T1000 (cell line): ENCODE measurements at regions not wholly inside any gene's neighbourhood (a gene's known extent, or its start where the extent isn't known, plus 50 kb on each side); places are given as distances from the start of the nearest gene placed in this dataset.

Source experiments
- DNase-seq: peaks from one replicate; lab custom pipeline; 2025; ENCODE audit warnings: mixed read lengths; lab: John Stamatoyannopoulos, UW

DNA sequence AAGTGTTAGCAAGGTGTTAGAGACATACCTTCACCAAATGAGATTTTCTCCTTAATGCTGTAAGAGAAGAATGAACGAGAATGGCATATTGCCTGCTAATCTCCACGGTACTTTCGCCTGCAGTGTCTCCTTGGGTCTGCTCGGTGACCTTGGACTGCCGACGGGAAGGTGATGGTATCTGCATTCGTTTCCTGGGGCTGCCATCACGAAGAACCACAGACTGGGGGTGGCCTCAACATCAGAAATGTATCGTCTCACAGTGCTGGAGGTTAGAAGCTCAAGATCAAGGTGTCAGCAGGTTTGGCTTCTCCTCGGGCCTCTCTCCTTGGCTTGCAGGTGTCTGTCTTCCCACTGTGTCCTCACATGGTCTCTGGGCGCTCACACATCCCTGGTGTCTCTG, 86.3 kb upstream of the TNRC6C start:
- no peak for DNase-seq

DNA sequence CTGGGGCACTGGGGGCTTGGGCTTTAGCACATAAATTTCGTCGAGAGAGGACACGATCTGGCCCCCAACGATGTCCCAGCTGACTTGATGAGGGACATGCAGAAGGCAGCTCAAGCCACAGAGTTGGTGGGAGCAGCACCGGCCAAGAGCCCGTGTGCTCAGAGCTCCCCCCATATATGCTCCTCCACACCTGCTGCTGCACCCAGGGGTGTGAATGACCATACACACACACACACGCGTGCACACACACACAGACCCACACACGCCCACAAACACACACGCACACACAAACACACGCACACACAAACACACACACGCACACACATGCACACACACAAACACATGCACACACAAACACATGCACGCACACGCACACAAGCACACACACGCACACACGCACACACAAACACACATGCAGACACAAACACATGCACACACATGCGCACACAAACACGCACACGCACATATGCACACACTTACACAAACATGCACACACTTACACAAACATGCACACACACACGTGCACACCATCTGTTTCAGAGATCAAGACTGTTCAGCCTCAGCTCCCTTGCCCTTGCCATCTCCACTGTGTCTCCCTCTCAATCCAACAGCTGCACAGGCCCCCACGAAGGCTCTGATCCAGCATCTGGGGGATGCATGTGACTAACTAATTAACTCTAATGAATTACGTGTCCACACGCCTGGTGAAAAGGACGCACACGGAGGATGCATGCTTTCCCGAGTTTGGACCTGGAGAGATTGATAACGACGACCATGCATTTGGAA, 85.6 kb upstream of the TNRC6C start:
- DNase-seq, result no peak

DNA sequence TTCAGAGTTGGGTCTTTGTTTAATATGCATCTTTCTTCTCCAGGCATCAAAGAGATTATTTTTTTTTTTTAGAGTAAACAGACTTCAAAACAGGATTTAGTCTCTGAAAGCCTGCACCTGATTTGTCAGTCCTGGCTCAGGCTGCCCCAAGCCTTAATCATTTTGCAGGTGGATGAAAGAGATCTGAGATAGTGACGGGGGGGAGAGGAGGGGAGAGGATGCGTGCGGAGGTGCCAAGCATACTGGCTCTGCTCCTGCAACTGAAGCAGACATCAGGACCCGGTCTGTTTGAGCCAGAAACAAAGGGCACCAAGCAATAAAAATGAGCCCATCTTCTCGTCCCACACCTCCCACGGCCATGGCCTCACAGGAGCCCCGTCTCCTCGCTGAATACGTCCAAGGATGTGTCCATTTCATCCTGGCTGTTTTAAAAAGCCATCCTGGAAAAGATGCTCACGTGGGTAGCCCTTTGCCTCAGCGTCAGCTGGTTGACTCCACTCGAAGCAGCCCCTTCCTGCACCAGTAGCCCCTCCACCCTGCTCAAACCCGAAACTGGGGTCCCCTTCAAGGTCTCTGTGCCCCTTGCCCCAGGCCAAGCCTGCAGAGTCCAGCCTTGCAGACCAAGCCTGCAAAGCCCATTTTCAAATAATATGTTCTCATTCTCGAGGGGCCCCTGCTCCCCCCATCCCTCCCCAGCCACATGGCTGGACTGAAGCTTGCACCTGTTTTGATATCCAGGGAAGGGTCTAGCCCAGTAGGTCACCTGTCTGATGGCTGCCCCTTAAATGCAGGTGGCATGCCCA, 84.8 kb upstream of the TNRC6C start:
- no peak for DNase-seq

DNA sequence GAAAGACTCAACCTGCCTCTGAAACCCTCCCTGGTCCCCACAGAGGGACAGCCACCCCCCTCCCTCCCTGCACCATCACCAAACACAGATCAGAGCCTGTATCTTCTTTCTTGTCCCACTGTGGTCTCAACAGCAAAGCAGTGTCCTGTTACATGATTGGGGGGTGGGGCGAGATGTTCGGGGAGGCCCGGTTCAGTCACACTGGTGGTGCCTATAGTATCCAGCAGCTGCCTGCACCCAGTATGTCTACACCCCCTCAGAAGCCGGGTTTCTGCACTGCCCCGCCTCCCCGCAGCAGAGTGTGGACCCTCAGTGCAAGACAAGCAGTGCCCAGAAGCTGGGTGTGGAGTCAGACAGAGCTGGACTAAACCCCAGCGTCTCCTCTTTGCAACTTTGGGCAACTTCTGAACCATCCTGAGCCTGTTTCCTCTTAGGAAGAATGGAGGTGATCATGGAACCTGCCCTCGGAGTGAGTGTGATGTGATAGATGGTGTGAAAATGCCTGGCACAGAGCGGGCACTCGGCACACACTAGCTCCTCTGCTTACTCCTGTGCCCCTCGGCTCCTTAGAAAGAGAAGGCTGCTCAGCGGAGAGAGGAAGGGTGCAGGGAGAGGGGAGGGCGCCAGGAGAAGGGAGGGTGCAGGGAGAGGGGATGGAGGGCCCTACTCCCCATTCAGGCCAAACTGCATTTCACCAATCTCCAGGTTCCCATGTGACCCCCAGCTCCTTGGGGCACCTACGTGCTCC, 84.0 kb upstream of the TNRC6C start:
- DNase-seq, result no peak

DNA sequence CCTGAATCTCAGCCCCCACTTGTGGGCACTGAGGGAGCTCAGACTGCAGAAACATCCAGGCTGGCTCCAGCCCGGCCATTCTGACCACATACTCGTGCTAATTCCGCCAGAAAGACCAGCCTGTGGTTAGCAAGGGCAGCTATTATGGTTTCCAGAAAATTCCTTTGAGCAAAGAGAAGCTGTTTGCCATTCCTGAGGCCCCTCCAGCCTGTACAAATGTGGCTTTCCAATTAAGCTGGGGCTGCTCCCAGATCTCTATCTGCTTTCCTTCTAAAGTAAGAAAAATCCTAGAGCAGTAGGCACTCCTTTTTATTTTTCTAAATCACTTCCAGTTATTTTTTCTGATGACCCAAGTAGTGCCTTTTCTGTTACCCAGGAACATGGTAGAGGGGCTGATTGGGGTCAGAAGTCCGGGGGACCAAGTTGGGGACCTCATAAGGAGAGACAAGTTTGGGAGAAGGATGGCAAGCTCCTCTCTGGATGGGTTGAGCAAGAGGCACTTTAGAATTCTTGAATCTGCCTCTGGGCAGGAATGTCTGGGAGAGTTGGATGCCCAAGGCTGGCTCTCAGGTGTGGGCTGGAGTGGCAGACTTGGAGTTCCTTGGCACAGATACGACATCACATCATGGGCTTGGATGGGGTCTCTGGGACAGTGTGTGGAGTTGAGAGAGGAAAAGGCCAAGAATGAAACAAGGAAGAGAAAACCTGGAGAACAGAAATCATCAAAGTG, 83.3 kb upstream of the TNRC6C start:
- DNase-seq, result no peak

DNA sequence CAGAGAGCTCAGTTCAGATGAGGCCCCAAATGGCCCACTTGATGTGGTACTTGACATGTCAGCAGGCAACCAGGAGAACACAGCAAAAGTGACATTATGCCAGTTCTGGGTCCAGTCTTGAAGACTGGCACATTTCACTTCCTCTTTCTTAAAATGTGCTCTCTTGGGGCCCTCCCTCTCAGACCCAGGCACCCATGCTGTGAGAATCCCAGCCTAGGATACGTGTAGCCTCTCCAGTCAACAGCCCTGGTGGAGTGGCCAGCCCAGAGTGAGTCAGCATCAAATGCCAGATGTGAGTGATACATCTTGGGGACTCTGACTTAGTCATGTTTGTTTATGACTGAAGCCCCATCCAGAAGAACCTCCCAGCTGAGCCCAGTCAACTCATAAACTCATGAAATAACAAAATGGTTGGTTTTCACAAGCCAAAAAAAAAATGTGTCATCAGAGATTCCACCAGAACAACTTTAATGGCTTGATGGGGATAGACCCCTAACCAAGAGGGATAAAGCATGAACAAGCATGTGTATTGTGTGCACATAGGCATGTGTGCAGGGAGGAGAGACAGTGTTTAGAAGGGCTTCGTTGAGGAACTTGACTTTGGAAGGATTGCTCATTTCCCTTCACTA, 82.5 kb upstream of the TNRC6C start:
- DNase-seq, result no peak

DNA sequence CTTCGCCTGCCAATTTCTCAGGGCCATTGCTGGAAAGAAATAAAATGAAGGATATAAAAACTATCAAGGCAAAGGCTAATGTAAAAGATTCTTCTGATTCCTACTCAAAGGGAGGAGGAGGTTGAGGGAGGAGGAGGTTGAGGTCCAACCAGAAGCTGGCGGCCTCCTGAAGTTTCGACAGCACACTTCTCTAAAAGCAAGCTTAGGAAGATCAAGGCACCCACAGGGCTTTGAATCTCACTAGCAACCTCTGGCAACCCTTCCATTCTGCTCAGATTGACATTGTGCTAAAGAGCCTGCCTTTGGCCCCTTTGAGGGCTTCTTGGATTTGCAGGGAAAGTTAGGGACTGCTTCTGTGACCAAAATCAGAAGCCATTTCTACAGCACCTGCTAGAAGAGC, 81.5 kb upstream of the TNRC6C start:
- no peak for DNase-seq

DNA sequence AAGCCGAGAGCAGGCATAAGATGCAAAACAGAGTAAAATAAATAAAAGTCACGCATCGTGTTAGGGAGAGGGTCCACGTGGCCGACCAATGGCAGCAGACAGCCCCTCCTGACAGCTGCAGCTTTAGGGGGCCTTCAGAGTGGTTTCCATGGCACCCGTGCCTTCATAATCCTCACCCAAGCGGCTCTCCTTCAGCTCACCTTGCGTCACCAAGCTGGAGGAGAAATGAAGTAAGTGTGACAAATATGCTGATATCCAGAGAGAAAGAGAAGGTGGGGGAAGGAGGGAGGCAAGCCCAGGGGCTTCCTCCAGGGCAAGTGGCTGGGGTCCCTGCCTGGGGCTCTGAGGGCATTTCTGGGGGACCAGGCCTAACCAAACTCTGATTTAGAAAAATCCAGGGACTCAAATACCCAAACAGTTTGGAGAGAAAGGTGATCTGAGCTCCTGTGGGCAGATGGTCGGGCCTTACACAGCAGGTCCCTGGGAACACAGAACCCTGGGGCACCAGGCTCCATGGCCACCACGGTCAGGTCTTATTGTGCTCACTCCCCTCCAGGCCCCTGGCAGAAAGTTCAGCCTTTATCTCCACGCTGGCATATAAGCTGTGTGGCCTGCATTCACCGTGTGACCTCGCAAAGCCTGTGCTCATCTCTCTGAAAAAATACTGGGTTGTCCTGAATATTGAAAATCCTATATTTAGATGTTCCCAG, 80.7 kb upstream of the TNRC6C start:
- no peak for DNase-seq

DNA sequence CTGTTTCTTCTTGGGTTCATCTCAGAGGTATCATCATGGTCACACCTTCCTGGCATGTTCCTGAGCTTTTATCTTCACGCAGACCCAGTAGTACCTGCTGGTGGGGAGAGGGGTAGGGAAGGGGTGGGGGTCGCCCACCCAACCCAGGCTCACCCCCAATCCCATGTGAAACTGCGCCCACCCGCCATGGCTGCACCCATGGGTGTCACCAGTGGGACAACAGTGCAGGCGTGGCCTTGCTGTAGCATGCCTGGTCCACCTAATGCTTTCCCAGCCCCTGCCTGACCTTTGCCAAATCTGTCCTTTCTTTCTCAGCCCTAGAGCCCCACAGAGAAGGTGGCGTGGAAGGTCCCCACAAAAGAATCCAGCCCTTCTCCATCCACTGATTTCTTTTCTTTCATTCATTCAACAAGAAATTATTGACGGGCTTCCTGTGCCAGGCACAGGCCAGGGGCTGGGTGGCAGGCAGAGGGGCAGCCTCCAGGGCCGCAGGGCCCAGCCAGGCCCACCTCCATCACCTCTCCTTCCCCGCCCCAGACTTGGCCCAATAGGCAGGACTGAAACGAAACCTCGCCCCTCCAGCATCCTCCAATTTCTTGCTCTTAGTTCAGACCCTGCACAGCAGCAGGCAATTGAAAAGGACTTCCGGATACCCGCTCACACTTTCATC, 79.1 kb upstream of the TNRC6C start:
- DNase-seq, result no peak

DNA sequence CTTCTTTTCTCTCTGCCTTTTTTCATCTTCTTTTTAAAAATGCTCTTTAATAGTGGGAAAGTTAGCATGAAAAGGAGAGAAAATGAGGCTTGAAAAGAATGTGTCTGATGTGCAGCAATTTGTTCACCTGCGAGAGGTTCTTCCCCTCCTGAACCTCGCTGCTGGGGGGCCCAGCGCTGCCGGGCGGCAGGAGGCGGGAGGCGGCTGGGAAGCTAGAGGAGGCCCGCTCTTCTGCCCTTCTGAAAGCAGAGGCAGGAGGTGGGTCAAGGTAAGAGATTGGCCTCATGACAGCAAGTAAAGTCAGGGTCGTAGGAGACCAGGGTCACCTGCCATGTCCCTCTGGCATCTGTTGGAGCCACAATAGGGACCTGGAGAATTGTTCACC, 78.6 kb upstream of the TNRC6C start:
- DNase-seq, result no peak

DNA sequence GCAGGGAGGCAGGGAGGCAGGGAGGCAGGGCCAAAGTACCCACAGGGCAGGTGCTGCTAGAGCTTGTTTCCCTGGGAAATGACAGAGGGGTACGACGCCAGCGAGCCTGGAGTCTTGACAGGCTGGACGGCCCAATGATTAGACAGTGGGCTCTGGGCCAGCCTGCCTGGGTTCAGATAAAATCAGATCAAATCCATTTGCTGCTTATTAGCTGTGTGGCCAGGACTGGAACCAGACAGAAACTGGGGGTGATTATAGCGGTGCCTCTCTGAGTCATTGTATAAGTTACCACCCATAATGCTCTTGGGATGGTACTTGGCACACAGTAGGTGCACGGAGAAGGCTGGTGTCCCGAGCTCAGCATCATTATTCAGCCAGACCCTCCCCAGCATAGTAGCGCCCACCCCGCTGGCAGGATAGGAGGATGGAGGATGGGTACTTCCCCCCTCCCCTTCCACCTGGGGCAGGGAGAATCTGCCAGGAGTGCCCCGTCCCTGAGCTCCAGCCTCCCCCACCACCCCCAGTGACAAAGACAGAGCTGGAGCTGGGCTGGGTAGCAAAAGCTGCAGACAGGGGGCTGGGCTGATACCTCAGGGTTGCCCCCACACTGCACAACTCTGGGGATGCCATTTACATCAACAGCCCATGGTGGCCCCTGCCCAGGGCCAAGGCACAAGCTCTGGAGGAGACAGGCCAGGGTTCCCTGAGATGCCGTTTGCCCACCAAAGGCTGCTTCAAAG, 77.6 kb upstream of the TNRC6C start:
- DNase-seq, result no peak

DNA sequence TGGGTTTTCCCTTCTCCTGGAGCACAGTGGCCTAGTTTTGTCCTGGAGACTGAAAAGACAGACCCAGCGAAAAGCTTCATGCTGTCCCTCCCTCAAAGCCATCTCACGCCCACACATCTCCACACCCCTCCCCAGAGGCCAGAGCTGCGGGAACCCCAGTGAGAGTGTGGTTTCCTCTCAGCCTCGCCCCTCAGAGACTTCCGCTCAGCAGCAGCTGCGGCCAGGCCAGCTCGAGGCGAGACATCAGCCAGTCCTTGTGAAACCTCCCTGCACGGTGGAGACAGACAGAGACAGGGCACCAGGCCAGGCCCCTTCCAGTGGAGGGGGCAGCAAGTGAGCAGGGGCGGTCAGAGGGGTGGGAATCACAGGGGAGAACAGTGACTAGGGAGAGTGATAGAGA, 77.0 kb upstream of the TNRC6C start:
- DNase-seq, result no peak

DNA sequence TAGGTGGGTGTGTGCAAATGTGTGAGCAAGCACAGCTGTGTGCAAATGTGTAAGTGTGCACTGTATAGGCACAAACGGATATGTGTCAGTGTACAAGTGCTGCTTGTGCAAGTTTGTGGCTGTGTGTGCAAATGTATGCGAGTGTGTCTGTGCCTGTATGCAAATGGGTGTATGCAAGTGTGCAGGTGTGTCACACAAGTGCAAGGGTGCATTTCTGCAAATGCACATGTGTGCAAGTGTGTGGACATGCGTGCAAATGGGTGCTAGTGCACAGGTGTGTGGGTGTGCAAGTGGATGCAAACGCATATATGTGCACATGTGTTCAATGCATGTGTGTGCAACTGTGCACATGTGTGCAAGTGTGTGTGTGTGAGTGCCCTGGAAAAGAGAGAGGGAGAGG, 76.5 kb upstream of the TNRC6C start:
- DNase-seq, result no peak

DNA sequence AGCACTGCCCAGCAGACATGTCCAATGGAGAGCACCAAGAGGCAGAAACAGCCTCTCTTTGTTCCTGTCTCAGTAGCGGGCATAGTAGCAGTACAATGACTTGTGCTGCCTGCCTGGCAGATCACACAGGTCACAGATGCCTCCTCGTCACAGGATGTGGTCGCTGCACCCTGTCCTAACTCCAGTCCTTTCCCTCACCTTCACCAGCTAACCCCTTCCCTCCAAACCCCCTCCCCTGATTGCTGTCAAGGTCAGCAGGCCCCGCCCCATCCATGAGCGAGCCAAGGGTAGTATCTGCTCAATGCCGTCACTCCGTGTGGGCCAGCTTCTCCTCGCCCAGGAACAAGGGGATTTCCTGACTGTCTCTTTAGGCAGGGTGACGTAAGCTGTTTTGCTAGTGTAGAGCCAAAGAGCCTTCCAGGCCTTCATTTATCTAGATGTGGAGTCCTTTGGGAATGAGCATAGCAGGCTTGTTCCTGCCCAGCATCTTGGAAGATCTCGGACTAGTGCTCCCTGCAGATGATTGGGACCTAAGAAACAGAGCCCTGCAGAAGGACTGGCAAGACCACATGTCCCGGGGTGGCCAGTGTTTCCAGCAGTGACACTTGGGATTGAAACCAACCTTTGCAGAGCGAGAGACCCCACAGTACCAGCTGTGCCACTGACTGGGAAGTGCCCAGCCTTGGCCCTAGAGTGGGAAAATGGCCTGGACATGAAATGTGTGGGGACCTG, 75.9 kb upstream of the TNRC6C start:
- no peak for DNase-seq

DNA sequence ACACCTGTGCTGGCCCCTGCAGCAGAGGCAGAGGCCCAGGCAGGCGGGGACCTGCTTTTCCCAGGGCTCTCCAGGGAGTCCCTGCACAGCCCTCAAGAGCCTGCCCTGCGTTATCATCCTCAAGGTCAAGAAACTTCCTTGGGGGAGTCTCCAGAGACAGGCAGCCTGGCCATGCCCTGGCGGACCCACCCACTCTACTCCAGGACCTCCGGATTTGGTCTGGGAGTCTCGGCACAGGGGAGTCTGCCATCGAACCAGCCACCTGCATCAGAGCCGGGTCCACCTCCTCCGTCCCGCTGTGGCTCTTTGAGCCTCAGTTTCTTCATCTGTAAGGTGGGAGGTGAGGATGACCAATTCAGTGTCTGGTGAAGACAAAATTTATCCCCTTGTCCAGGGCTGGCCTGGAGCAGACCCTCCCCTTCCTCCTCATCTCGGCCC, 75.3 kb upstream of the TNRC6C start:
- no peak for DNase-seq

DNA sequence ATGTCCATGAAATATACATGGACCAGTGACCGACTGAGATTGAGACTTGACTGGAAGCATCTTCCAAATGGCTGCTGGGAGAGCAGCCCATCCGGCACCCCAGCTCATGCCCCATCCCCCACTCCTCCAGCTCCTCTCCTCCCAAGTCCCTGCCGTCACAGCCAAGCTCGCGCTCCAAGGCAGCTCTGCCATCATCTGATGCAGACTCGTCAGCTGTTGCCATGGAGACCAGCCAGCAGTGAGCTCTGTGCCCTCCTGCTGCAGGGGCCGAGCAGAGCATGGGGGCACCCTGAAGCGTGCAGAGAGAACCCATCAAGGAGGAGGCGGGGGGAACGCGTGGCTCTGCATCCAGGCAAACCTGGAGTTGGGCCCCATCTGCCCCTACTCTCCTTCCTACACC, 74.5 kb upstream of the TNRC6C start:
- no peak for DNase-seq

DNA sequence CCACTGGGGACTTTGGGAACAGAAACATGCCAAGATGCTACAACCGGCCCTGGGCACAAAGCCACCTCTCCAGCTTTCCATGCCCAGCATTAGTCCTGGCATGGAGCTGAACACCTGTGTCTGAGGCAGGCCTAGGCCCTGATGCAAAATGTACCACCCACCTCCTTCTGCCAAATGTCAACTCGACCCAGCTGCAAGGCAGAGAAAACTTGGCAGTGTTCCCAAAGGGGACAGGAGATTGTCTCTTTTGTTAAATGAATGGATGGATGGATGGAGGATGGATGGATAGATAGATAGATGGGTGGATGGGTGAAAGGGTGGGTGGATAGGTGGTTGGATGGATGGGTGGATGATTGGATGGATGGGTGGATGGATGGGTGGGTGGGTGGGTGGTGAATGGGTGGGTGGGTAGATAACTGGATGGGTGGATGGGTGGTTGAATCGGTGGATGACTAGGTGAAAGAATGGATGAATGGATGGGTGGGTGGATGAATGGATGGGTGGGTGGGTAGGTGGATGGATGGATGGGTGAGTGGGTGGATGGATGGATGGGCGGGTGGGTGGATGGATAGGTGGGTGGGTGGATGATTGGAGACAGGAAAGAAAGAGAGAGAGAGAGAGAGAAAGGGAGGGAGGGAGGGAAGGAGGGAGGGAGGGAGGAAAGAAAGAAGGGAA, 73.4 kb upstream of the TNRC6C start:
- no peak for DNase-seq

DNA sequence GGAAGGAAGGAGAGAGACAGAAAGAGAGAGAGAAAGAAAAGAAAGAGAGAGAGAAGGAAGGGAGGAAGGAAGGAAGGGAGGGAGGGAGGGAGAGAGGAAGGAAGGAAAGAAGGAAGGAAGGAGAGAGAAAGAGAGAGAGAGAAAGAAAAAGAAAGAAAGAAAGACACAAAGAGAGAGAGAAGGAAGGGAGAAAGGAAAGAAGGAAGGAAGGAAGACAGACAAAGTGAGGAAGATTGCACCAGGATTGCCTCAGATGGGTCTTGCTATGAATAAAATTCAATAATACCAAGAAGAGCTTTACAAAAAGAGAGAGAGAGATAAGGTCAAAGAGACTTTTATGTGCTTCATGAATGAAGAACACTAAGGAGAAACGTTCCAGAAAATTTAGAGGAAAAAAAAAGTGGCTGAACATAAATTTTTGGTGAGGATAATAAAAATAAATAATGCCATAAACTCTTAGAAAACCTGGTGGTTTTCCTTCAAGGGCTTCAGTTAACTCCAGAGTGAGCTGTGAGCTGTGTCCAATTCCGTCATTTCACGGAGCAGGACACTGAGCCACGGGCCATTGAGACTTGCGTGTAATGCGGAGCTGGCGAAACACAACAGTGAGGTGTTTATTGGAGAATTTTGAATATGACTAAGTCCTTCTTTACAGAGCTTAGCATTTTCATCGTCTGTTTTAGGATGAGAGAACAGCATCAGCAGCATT, 72.7 kb upstream of the TNRC6C start:
- no peak for DNase-seq
